ENCODE measurements at regions not wholly inside any gene's neighbourhood (a gene's known extent, or its start where the extent isn't known, plus 50 kb on each side); places are given as distances from the start of the nearest gene placed in this dataset.

DNA sequence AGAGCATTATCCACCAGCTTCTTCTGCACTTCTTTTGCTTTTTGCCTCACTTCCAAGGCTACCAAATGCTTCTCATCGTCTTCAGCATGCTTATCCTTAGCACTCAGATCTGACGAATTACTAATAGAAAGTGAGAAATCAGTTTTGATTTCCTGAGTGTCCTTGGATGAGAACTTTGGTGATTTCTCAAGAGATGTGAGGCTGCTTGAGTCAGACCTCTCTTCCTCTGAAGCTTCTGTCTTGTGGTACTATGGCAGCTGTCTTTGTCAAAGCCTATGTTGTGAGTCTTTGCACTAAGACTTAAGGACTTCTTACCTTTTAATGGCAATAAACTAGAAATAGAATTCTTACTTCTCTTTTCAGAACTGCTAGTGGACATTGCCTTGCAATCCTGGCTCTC lies 169.9 kb downstream of the CPE start:
- Histone ChIP-seq H3K36me3 (ENCODE audit: insufficient read depth in 1 of 2, low read depth in 1 of 2) (no peaks in the 10 kb centered on the region), H3K4me3 (no peak overlapping the region), H3K4me1 (no peaks in the 10 kb centered on the region), H3K27me3 (ENCODE audit: insufficient read depth in 3 of 3, low read length in 2 of 3) (no peaks in the 10 kb centered on the region), H3K9me3 (no peaks in the 10 kb centered on the region), H3K27ac (no peak overlapping the region)
- intact Hi-C loops (cut with DNase I): no loop called here
- no peak for DNase-seq
- ATAC-seq: no peak
- TF ChIP-seq, protein P1, sequence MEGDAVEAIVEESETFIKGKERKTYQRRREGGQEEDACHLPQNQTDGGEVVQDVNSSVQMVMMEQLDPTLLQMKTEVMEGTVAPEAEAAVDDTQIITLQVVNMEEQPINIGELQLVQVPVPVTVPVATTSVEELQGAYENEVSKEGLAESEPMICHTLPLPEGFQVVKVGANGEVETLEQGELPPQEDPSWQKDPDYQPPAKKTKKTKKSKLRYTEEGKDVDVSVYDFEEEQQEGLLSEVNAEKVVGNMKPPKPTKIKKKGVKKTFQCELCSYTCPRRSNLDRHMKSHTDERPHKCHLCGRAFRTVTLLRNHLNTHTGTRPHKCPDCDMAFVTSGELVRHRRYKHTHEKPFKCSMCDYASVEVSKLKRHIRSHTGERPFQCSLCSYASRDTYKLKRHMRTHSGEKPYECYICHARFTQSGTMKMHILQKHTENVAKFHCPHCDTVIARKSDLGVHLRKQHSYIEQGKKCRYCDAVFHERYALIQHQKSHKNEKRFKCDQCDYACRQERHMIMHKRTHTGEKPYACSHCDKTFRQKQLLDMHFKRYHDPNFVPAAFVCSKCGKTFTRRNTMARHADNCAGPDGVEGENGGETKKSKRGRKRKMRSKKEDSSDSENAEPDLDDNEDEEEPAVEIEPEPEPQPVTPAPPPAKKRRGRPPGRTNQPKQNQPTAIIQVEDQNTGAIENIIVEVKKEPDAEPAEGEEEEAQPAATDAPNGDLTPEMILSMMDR (IDR thresholded peaks at IDR 0.05): no peak
- WGBS, 3 donors: 81 to 88% (median 86%) methylated on average over 2 of the region's 2 CpGs

GRCh38 chr4:165553221-165553810 lies 174.5 kb downstream of the CPE start:
- intact Hi-C loops (cut with DNase I): no loop called here
- ATAC-seq: no peak

GRCh38 chr4:165555302-165555701 lies 176.5 kb downstream of the CPE start:
- Histone ChIP-seq H3K27ac (no peak overlapping the region), H3K4me3 (no peak overlapping the region), H3K4me1 (no peaks in the 10 kb centered on the region), H3K9me3 (no peaks in the 10 kb centered on the region), H3K36me3 (ENCODE audit: insufficient read depth in 1 of 2, low read depth in 1 of 2) (no peaks in the 10 kb centered on the region), H3K27me3 (ENCODE audit: insufficient read depth in 3 of 3, low read length in 2 of 3) (no peaks in the 10 kb centered on the region)
- DNase-seq (no peak), ATAC-seq (no peak)
- TF ChIP-seq, protein P1 (IDR thresholded peaks at IDR 0.05): no peak
- intact Hi-C loops (cut with DNase I): no loop called here
- 72 to 78% (median 75%) methylated on average over 5 of the region's 5 CpGs for WGBS, 3 donors

More at GRCh38 chr4:165553221-165553810, 174.5 kb downstream of the CPE start:
- Histone ChIP-seq H3K27me3 (ENCODE audit: insufficient read depth in 3 of 3, low read length in 2 of 3) (no peaks in the 10 kb centered on the region), H3K36me3 (ENCODE audit: insufficient read depth in 1 of 2, low read depth in 1 of 2) (no peaks in the 10 kb centered on the region), H3K27ac (no peak overlapping the region), H3K4me3 (no peak overlapping the region), H3K4me1 (no peaks in the 10 kb centered on the region), H3K9me3 (no peaks in the 10 kb centered on the region)
- TF ChIP-seq, protein P1 (IDR thresholded peaks at IDR 0.05): no peak
- 80 to 83% (median 81%) methylated on average over 2 of the region's 2 CpGs for WGBS, 3 donors
- DNase-seq: no peak

- WGBS, 3 donors: 62 to 80% (median 73%) methylated on average over 1 of the region's 1 CpG
- intact Hi-C loops (cut with DNase I): no loop called here
- no peak overlapping the region for H3K4me3 ChIP-seq
Observed at GRCh38 chr4:165556383-165556782, 177.6 kb downstream of the CPE start.

More at GRCh38 chr4:165556383-165556782, 177.6 kb downstream of the CPE start:
- H3K9me3 ChIP-seq: peaks cover 7% of the 10 kb centered on the region
- ATAC-seq: no peak
- TF ChIP-seq, protein P1 (IDR thresholded peaks at IDR 0.05): no peak
- no peak for DNase-seq
- no peak overlapping the region for H3K27ac ChIP-seq
- no peaks in the 10 kb centered on the region for H3K27me3 ChIP-seq (ENCODE audit: insufficient read depth in 3 of 3, low read length in 2 of 3)
- no peaks in the 10 kb centered on the region for H3K36me3 ChIP-seq (ENCODE audit: insufficient read depth in 1 of 2, low read depth in 1 of 2)
- H3K4me1 ChIP-seq: no peaks in the 10 kb centered on the region

All from psoas muscle (tissue), 7 donors.